HG03521 (cell line): ENCODE measurements at regions not wholly inside any gene's neighbourhood (a gene's known extent, or its start where the extent isn't known, plus 50 kb on each side); places are given as distances from the start of the nearest gene placed in this dataset.

Experiments used
- ATAC-seq: cut with Tn5 transposase; IDR thresholded peaks from one replicate; pipeline ENCODE4 v1.9.1; 2021; ENCODE audit warnings: mild to moderate bottlenecking, moderate library complexity; ENCODE audit not compliant: unreplicated experiment

DNA sequence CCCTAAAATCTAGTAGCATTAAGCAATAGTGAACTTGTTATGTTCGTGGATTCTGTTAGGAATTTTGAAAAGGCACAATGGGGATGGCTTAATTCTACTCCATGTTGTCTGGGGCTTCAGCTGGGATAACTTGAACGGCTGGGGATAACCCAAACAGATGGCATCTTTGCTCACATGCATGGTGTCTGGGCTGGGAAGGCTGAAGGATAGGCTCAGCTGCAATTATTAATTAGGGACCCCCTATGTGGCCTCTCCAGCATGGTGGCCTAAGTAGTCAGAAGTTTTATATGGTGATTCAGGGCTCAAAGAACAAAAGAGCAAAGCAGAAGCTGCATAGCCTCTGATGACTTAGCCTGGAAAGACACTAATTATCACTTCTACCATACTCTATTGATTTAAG, 551.1 kb downstream of the PSAT1 start:
- no peak for ATAC-seq

GRCh38 chr9:78856144-78856543, 559.2 kb downstream of the PSAT1 start:
- no peak for ATAC-seq

GRCh38 chr9:78856781-78857180, 559.9 kb downstream of the PSAT1 start:
- ATAC-seq, result no peak

DNA sequence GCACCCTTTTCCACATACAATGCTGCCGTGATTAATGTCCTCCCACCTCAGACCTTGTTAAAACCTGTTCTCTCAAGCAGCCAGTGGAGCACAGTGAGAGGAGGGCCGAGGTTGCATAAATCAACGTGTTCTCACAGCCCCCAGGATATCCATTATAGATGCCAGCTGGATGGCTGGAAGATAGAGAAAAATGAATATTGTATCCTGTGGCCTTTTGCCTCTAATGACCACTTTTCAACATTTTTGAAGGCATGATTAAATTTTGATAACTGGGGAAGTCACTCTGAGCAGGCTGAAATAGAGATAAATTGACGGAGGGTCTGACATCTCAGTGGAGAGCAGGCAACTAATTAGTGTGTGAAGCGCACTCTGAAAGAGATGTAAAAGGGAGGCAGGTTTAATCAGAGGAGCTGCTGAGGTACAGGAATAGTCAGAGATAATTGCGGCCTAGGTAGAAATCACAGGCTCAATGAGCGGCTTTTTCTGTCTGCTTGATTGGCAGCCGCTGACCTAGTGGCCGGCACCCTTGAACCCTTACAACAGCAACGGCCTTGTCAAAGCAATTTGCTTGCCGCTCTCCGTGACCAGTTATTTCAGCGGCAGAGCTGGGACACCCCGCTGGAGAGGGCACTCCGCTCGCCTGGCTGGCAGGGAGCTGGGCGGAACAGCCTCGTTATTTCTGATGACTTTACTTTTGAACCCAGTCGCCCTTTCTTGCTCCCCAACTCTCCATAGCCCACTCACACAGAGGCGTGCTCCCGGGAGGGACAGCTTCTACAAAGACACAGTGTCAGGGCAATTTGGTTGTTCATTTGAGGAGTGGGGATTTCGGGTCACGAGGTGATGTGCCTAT, 560.7 kb downstream of the PSAT1 start:
- ATAC-seq, result no peak

GRCh38 chr9:78858266-78858665, 561.3 kb downstream of the PSAT1 start:
- no peak for ATAC-seq

- no peak for ATAC-seq
Observed at GRCh38 chr9:78860801-78861475, 564.0 kb downstream of the PSAT1 start.

- ATAC-seq, result no peak
Observed at GRCh38 chr9:78863531-78863930, 566.6 kb downstream of the PSAT1 start.

DNA sequence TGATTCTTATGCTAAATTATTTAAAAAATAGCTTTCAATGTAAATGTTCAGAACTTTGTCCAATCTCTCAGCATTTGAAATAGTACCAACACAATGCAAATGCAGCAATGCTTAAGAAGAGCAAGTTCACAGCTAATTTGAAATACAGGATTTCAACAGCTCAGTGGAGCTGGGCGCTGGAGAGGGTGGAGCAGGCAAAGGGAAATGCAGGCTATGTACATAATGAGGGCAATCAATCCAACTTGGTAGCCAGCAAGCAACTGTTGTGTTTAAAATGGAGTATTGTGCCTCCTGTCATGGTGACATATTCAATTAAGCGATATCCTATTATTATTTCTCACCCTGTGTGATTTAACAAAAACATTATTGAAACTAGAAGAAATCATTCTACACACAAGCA, 568.8 kb downstream of the PSAT1 start:
- ATAC-seq, result no peak

DNA sequence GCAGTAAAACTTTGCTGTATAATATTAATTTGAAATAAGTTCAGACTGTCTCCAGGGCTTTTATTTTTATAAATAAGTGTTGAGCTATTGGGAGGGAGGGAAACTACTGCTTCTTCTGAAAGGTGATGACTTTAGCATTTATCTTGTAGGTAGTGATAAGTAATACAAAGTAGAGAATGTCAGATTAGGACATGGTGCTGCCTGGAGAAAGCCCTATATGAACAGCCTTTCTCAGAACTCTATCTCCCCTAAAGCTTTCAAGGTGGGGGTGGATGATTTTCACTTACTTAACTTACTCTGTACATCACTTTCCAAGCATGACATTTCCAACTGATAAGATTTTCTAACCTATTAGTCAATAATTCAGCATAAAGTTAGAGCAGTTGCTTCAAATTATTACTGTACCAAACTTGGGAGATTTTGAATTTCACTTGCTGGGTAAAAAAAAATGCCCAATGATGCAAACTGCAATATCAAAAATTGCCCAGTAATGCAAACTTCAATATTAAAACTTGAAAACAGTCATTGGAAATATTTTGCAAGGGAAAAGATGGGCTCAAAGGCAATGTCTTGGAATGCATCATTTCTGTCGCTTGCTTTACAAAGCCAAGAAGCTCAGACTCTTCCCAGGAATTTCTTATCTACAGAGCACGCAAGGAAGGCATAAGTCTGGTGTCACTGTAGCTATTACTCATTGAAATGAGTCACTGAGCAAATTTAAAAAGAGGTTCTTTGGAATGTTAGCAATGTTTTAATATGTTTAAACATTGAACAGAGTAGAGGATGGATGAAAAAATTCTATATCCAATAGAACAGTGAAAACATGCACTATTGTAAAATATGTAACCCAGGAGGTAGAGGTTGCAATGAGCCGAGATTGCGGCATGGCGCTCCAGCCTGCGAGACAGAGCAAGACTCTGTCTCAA, 569.5 kb downstream of the PSAT1 start:
- ATAC-seq, result no peak

DNA sequence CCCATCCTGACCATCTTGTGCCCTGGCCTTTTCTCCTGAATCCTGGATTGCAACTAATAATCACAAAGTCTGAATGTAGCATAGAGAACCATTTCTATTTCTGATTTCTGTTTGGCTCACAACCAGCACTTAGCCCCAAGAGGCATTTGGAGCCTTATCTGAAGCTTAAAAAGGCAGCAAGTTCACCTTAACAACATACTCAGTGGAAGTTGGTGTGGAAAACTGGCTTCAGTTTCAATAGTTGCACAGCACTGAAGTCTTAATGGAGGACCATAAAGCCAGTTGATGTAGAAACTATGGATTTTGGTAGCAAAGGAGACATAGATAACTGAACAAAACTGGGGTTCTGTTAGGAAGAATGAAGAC, 574.1 kb downstream of the PSAT1 start:
- ATAC-seq, result no peak

- no peak for ATAC-seq
Observed at GRCh38 chr9:78871452-78872331, 574.8 kb downstream of the PSAT1 start.

DNA sequence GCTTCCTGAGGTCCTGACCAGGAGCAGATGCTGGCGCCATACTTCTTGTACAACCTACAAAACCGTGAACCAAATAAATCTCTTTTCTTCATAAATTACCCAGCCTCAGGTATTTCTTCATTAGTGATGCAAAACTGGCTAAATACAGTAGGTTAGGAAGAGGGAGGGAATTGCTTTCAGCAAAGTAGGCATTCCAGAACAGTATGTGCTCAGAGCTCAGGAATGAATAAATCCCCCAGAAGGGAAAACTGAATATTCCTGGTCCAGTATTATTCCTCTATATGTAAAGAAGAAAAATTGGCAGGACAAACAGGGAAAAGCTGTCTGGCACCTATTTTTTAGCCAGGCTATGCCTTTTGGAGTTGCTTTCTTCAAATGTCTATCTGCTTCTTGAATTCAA, 577.1 kb downstream of the PSAT1 start:
- ATAC-seq, result no peak

DNA sequence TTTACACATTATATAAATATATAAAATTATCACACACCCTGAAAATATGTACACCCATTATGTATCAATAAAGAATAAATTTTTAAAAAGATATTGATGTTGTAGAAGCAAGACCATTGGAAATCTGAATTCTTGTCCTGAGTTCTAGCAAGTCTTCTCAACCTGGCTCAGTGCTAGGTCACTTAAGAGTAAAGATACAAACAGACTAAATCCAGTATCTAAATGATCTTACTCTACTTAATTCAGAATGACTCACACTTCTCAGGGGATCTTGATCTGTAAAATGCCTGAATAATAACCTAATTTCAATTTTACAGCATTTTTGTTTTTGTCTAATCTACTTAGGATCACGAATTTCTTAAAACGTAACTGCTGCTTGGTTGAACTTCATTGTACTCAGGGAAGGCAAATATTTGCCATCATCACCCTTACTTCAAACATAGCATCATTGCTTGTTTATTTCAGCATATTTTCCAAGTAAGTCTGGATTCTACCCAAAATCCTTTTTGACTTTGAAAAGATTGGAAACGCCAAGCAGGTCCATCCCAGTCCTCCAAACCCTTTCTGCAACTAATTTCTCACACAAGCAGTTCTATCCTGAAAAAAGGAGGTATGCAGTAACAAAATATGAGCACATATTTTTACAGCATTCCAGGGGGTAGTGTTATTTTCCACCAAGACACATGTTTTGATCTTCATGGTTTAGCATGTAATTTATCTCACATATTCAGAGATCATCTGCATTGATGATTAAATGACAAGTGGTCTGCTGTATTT, 582.6 kb downstream of the PSAT1 start:
- no peak for ATAC-seq

GRCh38 chr9:78881295-78881694, 584.4 kb downstream of the PSAT1 start:
- ATAC-seq, result no peak

GRCh38 chr9:78882481-78882880, 585.6 kb downstream of the PSAT1 start:
- no peak for ATAC-seq

GRCh38 chr9:78884611-78885150, 587.8 kb downstream of the PSAT1 start:
- ATAC-seq, result no peak

DNA sequence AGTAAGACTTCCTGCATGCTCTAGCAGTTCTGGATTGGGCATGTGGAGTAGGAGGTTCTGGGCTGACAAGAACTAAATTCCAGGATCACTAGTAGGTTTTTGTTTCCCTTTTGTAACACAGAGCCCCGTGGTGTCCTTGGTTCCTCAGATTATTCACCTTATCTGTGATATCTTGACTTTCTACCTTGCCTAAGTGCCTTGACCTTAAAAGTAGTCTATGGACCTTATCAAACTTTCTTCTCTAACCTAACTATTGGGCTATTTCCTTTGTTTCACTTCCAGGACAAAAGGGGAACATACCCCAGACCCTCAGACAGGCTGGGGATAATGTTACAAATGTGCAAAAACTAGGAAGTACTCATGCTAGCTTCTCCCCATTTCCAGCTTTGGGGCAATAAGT, 595.3 kb downstream of the PSAT1 start:
- no peak for ATAC-seq

DNA sequence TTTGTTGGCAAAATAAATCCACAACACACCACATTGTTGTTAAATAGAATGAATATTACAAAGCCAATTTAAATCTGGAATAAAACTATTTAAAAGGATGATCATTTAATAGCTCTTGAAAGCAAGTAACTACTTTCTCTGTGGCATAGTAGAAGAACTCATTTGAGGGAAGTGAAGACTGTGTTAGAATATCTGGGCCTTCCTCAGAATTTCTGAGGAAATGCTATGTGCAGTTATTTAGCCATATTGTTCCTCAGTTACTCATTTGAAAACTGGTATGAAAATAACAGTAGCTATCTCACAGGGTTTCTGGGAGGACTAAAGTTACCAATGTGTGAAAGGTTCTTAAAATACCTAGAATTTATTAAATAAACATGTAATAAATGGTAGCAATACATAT, 595.8 kb downstream of the PSAT1 start:
- ATAC-seq, result no peak

DNA sequence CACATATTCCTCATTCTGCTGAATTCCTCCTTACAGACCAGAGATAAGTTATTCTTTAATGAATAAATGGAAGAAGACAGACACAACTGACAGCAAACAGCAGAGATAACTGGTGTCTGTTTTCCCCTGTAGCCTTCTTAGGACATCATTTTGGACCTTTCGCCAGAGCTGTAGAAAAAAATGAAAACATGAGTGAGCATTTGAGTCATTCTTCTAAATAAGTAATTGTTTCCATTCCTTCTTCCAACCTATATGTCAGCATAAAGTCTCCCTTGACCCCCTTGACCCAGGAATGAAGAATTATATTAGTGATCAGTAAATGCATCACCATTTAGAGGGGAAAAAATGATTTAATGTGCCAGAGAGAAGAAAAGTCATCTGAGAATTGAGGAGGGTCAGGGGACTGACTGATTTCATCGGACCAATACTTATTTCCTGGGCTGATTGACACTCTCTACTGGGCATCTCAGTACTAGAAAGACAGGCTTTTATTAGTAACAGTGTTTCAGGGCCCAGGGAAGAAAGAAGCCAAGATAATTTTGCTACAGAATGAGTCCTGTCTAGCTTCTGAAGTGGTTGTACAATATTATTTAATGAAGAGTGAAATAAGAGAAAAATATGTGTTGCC, 597.0 kb downstream of the PSAT1 start:
- ATAC-seq, result no peak
